Central memory CD4-positive, alpha-beta T cell (primary cell): ENCODE measurements at regions not wholly inside any gene's neighbourhood (a gene's known extent, or its start where the extent isn't known, plus 50 kb on each side); places are given as distances from the start of the nearest gene placed in this dataset.
A peak's percentile ranks its signal among the peaks of the same experiment; 100 is the strongest.
"Not testable (repeated sequence)": the region's sequence is repeated elsewhere in the genome, so short reads cannot be mapped to it uniquely, and the experiment has no call there.

Source experiments
- DNase-seq: peaks from one replicate; pipeline ENCODE4 v3.0.0; 2022

- no peak for DNase-seq
Measured at GRCh38 chr6:47407300-47408281, 70.0 kb upstream of the CD2AP start.

GRCh38 chr6:47413752-47414422 lies 63.7 kb upstream of the CD2AP start:
- peak; percentile 51 for DNase-seq

GRCh38 chr6:47414423-47415167 lies 63.0 kb upstream of the CD2AP start:
- peak; percentile 47 for DNase-seq

GRCh38 chr6:47416396-47417345 lies 60.9 kb upstream of the CD2AP start:
- no peak for DNase-seq

GRCh38 chr6:47419621-47420020 lies 58.0 kb upstream of the CD2AP start:
- DNase-seq, result no peak

- no peak for DNase-seq
Measured at GRCh38 chr6:47420394-47421371, 56.9 kb upstream of the CD2AP start.

- no peak for DNase-seq
Measured at GRCh38 chr6:47423079-47423478, 54.5 kb upstream of the CD2AP start.

GRCh38 chr6:47424436-47424836 lies 53.2 kb upstream of the CD2AP start:
- DNase-seq, result no peak

- DNase-seq, result not testable (repeated sequence)
Measured at GRCh38 chr6:47425724-47426123, 51.9 kb upstream of the CD2AP start.

GRCh38 chr6:47426524-47427302 lies 50.9 kb upstream of the CD2AP start:
- DNase-seq, result no peak

- DNase-seq, result no peak
Measured at GRCh38 chr6:47427680-47428079, 49.9 kb upstream of the CD2AP start.
